Fibroblast of skin of scalp (primary cell): ENCODE measurements at regions not wholly inside any gene's neighbourhood (a gene's known extent, or its start where the extent isn't known, plus 50 kb on each side); places are given as distances from the start of the nearest gene placed in this dataset.

Experiments used
- DNase-seq: peaks from one replicate; pipeline ENCODE4 v3.0.0-alpha.2; 2013

DNA sequence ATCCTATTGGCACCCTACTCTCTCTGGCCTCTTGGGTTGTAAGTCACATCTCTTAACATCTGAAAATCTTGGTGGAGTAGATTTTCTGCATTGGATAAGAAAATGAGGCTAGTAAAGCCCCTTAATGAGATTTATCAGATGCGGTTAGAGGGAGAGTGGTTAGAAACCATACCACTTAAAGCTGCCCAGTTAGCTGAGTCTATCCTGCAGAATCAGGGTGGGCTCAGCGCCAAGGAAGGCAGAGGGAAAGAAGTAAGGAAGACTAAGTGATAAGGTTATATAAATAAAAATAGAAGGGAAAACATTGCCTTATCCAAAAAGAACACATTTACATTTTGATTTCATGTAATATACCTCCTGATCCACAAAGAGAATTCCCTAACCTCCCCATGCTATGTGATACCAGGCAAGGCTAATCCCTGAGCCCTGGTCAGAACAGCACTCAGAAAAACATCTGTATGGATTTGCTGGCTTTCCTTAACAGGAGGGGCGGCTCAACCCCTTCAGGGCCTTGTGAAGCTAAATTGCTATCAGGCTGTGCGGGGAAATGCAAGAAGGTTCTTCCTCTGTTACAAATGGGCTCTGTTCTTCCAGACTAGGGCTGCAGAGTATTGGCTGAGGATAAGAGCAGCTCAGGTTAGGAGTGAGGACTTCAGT, 101.7 kb downstream of the SNX19 start:
- DNase-seq = no peak

DNA sequence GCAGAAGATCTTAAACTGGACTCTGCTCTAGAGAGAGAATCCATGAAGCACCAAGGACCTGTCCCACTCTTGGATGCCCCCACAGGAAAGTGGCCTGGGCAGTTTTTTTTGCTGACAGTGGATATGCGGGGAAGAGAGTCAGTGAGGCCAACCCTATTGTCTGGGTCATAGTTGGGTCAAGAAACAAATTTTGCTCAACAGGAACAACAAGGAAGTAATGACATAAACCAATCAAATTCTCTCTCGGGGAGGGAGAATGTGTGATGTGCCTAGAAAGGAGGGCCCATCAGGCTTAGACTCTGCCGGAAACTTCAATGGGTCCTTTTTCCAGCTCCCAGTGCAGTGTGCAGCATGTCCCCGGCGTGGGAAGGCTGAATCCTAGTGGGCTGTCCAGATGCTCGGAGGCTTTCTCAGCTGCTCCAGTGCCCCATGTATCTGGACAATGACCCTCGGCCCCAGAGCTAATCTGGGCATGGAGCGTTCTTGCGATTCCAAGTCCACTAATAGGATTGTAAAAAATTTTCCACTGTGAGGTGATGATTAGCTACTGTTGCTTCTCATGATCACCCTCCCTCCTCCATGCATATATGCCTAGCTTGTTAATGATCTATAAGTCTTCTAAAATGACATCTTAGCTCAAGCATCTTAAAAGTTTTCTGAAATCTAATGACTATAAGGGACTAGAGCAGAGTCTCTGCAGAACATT, 101.0 kb downstream of the SNX19 start:
- DNase-seq = no peak

DNA sequence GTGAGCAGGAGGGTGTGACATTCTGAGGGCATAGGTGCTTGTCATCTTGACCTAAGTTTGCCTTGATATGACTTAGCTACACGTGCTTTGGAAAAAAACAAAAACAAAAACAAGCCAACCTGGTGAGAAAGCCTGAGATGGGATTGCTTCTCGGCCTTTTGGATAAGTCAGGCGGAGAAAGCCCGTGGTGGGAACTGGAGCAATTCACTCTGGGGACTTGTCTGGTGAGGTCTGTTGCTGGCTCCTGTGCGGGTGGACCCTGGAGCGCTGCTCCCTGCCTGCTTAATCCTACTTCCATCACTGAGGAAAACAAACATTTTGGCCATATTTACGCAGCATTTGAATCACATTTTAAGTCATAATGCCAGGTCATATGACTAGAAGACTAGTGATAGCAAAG, 100.3 kb downstream of the SNX19 start:
- DNase-seq = no peak

GRCh38 chr11:130816546-130817329, 99.5 kb downstream of the SNX19 start:
- no peak for DNase-seq

DNA sequence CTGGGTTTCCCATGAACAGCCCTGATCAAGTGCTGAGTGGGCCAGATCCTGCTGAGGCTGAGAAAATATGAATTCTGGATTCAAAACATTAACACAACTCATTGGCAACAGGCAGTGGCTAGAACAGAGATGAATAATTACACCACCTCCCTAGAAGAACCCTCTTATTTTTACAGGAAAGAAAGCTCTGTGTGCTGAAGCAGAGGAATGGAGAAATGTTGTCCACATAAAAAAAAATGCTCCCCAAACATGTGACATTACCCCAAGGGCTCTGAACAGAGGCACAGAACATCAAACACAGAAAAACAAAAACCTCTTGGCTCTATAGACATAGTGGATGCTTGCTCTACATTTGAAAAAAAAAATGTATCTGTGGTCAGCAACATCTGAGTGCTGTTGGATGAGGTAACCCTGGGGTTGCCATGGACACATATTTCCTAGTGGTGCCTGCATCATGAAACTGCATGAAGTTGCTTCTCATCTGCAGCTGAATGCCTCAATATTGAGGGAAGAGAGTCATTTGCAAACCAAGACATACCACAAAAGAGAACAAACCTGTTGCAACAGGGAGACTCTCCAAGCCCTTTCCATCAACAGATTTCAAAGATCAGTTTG, 98.8 kb downstream of the SNX19 start:
- peak; percentile 79 for DNase-seq

- DNase-seq = peak; percentile 45
These were observed 96.7 kb downstream of the SNX19 start for GRCh38 chr11:130819625-130820024.
